ENCODE measurements at regions not wholly inside any gene's neighbourhood (a gene's known extent, or its start where the extent isn't known, plus 50 kb on each side); places are given as distances from the start of the nearest gene placed in this dataset.
"Not testable (repeated sequence)": the region's sequence is repeated elsewhere in the genome, so short reads cannot be mapped to it uniquely, and the experiment has no call there.

GRCh38 chr11:37978647-37979046 lies 1380.6 kb upstream of the RAG2 start:
- Histone ChIP-seq H3K27ac (no peak overlapping the region), H3K4me3 (no peak overlapping the region), H3K36me3 (no peaks in the 10 kb centered on the region), H3K4me1 (no peaks in the 10 kb centered on the region), H3K9me3 (no peaks in the 10 kb centered on the region), H3K27me3 (no peaks in the 10 kb centered on the region)
- no peak for DNase-seq
- intact Hi-C loops (cut with DNase I; ENCODE audit: low total_unique reads) = no loop called here
- TF ChIP-seq POLR2A (IDR thresholded peaks at IDR 0.05) (no peak), CTCF (IDR thresholded peaks at IDR 0.05) (no peak)

GRCh38 chr11:37973941-37974340 lies 1375.9 kb upstream of the RAG2 start:
- intact Hi-C loops (cut with DNase I; ENCODE audit: low total_unique reads) = no loop called here

GRCh38 chr11:37972691-37973090 lies 1374.7 kb upstream of the RAG2 start:
- Histone ChIP-seq H3K27me3 (no peaks in the 10 kb centered on the region), H3K4me3 (no peak overlapping the region), H3K4me1 (no peaks in the 10 kb centered on the region), H3K36me3 (no peaks in the 10 kb centered on the region), H3K9me3 (no peaks in the 10 kb centered on the region), H3K27ac (no peak overlapping the region)
- no peak for TF ChIP-seq CTCF (IDR thresholded peaks at IDR 0.05)
- TF ChIP-seq POLR2A (IDR thresholded peaks at IDR 0.05) = no peak
- intact Hi-C loops (cut with DNase I; ENCODE audit: low total_unique reads) = no loop called here
- no peak for DNase-seq

More at GRCh38 chr11:37973941-37974340, 1375.9 kb upstream of the RAG2 start:
- Histone ChIP-seq H3K9me3 (no peaks in the 10 kb centered on the region), H3K4me3 (no peak overlapping the region), H3K27me3 (no peaks in the 10 kb centered on the region), H3K27ac (no peak overlapping the region), H3K4me1 (no peaks in the 10 kb centered on the region), H3K36me3 (no peaks in the 10 kb centered on the region)
- no peak for DNase-seq
- TF ChIP-seq POLR2A (IDR thresholded peaks at IDR 0.05) (no peak), CTCF (IDR thresholded peaks at IDR 0.05) (no peak)

GRCh38 chr11:37969336-37969735 lies 1371.3 kb upstream of the RAG2 start:
- H3K27ac ChIP-seq; H3K27me3 ChIP-seq; H3K4me3 ChIP-seq; H3K4me1 ChIP-seq; DNase-seq; intact Hi-C loops (cut with DNase I; ENCODE audit: low total_unique reads); H3K9me3 ChIP-seq; H3K36me3 ChIP-seq: not testable (repeated sequence)

GRCh38 chr11:37968148-37968547 lies 1370.1 kb upstream of the RAG2 start:
- H3K9me3 ChIP-seq = no peaks in the 10 kb centered on the region
- no peak for TF ChIP-seq POLR2A (IDR thresholded peaks at IDR 0.05)
- TF ChIP-seq CTCF (IDR thresholded peaks at IDR 0.05) = no peak
- no peaks in the 10 kb centered on the region for H3K4me1 ChIP-seq
- H3K36me3 ChIP-seq = no peaks in the 10 kb centered on the region
- intact Hi-C loops (cut with DNase I; ENCODE audit: low total_unique reads) = no loop called here
- no peak overlapping the region for H3K27ac ChIP-seq
- DNase-seq = no peak
- no peak overlapping the region for H3K4me3 ChIP-seq
- no peaks in the 10 kb centered on the region for H3K27me3 ChIP-seq

GRCh38 chr11:37967635-37968034 lies 1369.6 kb upstream of the RAG2 start:
- intact Hi-C loops (cut with DNase I; ENCODE audit: low total_unique reads) = no loop called here
- DNase-seq = no peak
- no peaks in the 10 kb centered on the region for H3K4me1 ChIP-seq
- H3K27ac ChIP-seq = no peak overlapping the region
- no peaks in the 10 kb centered on the region for H3K36me3 ChIP-seq
- H3K4me3 ChIP-seq = no peak overlapping the region
- H3K9me3 ChIP-seq = no peaks in the 10 kb centered on the region
- H3K27me3 ChIP-seq = no peaks in the 10 kb centered on the region
- TF ChIP-seq POLR2A (IDR thresholded peaks at IDR 0.05) = no peak
- TF ChIP-seq CTCF (IDR thresholded peaks at IDR 0.05) = no peak

Measured in uterus (tissue), 3 donors.